Common myeloid progenitor, CD34-positive (primary cell): ENCODE measurements at regions not wholly inside any gene's neighbourhood (a gene's known extent, or its start where the extent isn't known, plus 50 kb on each side); places are given as distances from the start of the nearest gene placed in this dataset.

Source experiments
- CTCF ChIA-PET: fragments of 350-600 bp; sonication (Branson Sonifier 250); formaldehyde crosslinking; loops from one replicate; lab custom pipeline; 2021; ENCODE audit warnings: antibody characterized with exemption; lab: Charles Lee
- POLR2A ChIA-PET: fragments of 350-600 bp; sonication (Branson Sonifier 250); formaldehyde crosslinking; loops from one replicate; lab custom pipeline; 2021; ENCODE audit warnings: antibody characterized with exemption; lab: Charles Lee
- DNase-seq, 3 donors: peaks; one replicate each; pipeline versions ENCODE4 v3.0.0 to v3.0.0-alpha.2; 2013
- H3K27ac ChIP-seq, 2 experiments: 1 replicate in 1 of 2; 2 replicates in 1 of 2; pipeline ENCODE4 v1.7.0; 2013; ENCODE audit warnings: inconsistent platforms in 2 of 2, low read length in 2 of 2, mild to moderate bottlenecking in 2 of 2, low read depth in 1 of 2, moderate library complexity in 1 of 2; ENCODE audit not compliant: severe bottlenecking in 2 of 2, insufficient read depth in 1 of 2, poor library complexity in 1 of 2
- H3K27me3 ChIP-seq, 5 experiments: replicated peaks in 2 of 5; 1 replicate in 3 of 5; 2 replicates in 2 of 5; pipeline versions ENCODE4 v1.6.1 to v1.7.0; 2013; ENCODE audit warnings: low read length in 4 of 5, mild to moderate bottlenecking in 2 of 5, moderate library complexity in 2 of 5, inconsistent platforms in 1 of 5; ENCODE audit not compliant: insufficient read depth in 5 of 5, control insufficient read depth in 4 of 5
- H3K36me3 ChIP-seq, 4 experiments: 1 replicate in 2 of 4; 2 replicates in 2 of 4; pipeline versions ENCODE4 v1.6.1 to v1.7.0; 2013; ENCODE audit warnings: low read length in 3 of 4, control low read depth in 1 of 4, mild to moderate bottlenecking in 1 of 4; ENCODE audit not compliant: control insufficient read depth in 4 of 4, insufficient read depth in 4 of 4
- H3K4me1 ChIP-seq, 4 experiments: 1 replicate in 3 of 4; 2 replicates in 1 of 4; pipeline versions ENCODE4 v1.6.1 to v1.7.1; 2013; ENCODE audit warnings: low read length in 3 of 4, mild to moderate bottlenecking in 3 of 4, control low read depth in 1 of 4, inconsistent platforms in 1 of 4, moderate library complexity in 1 of 4; ENCODE audit not compliant: control insufficient read depth in 4 of 4, insufficient read depth in 4 of 4; ENCODE audit errors: control extremely low read depth in 1 of 4
- H3K4me3 ChIP-seq, 7 experiments: 1 replicate in 4 of 7; 2 replicates in 3 of 7; pipeline versions ENCODE4 v1.5.1 to v1.7.0; 2013; ENCODE audit warnings: mild to moderate bottlenecking in 7 of 7, low read length in 6 of 7, moderate library complexity in 6 of 7, inconsistent platforms in 2 of 7, low read depth in 2 of 7, control low read depth in 1 of 7; ENCODE audit not compliant: insufficient read depth in 4 of 7, control insufficient read depth in 1 of 7; ENCODE audit errors: extremely low read depth in 1 of 7
- H3K9me3 ChIP-seq, 5 experiments: 1 replicate in 4 of 5; 2 replicates in 1 of 5; pipeline versions ENCODE4 v1.6.1 to v1.7.1; 2013; ENCODE audit warnings: low read length in 4 of 5, mild to moderate bottlenecking in 2 of 5, inconsistent platforms in 1 of 5, low read depth in 1 of 5, moderate library complexity in 1 of 5; ENCODE audit not compliant: control insufficient read depth in 4 of 5, insufficient read depth in 2 of 5; ENCODE audit errors: control extremely low read depth in 1 of 5
- WGBS: methylation state at CpG from one replicate; pipeline ENCODE4 v1.1.5; 2013; ENCODE audit not compliant: insufficient coverage; 5-methylcytosine and 5-hydroxymethylcytosine counted together

- ChIA-PET POLR2A (no interaction called here), CTCF (interaction anchor here (1.7 kb wide), 1 partner anchor 9 kb away, joined by 4 read pairs; no protein-coding TSS in a partner anchor)
- no peaks in the 10 kb centered on the region for H3K36me3 ChIP-seq
- H3K27me3 ChIP-seq: peaks cover 0 to 5% (median 0%) of the 10 kb centered on the region in 5 experiments
- no peak for DNase-seq
- no peak overlapping the region for H3K4me3 ChIP-seq
- H3K4me1 ChIP-seq: no peaks in the 10 kb centered on the region
- H3K9me3 ChIP-seq: peaks cover 0 to 3% (median 1%) of the 10 kb centered on the region in 5 experiments
- no peak overlapping the region for H3K27ac ChIP-seq
Measured at GRCh38 chr2:196504788-196505187, 134.7 kb upstream of the CCDC150 start.

- H3K4me1 ChIP-seq: no peaks in the 10 kb centered on the region
- H3K36me3 ChIP-seq: no peaks in the 10 kb centered on the region
- DNase-seq: no peak
- ChIA-PET CTCF (no interaction called here), POLR2A (interaction anchor here (0.6 kb wide), 1 partner anchor 45 kb away, joined by 3 read pairs; no protein-coding TSS in a partner anchor)
- H3K27ac ChIP-seq: no peak overlapping the region
- peaks cover 0 to 6% (median 3%) of the 10 kb centered on the region in 5 experiments for H3K27me3 ChIP-seq
- no peaks in the 10 kb centered on the region for H3K9me3 ChIP-seq
- no peak overlapping the region for H3K4me3 ChIP-seq
- no CpG with 5 or more reads among the region's 1 CpG for WGBS
Measured at GRCh38 chr2:196510246-196510645, 129.3 kb upstream of the CCDC150 start.

- CTCF ChIA-PET: no interaction called here
Measured at GRCh38 chr2:196511258-196512168, 128.0 kb upstream of the CCDC150 start.

GRCh38 chr2:196513796-196514526 is 125.6 kb upstream of the CCDC150 start:
- CTCF ChIA-PET: no interaction called here
- no peaks in the 10 kb centered on the region for H3K9me3 ChIP-seq
- H3K4me3 ChIP-seq: no peak overlapping the region
- POLR2A ChIA-PET: no interaction called here
- no peaks in the 10 kb centered on the region for H3K36me3 ChIP-seq
- no peak overlapping the region for H3K27ac ChIP-seq
- H3K4me1 ChIP-seq: no peaks in the 10 kb centered on the region
- no peak for DNase-seq
- H3K27me3 ChIP-seq: peaks cover 0 to 6% (median 0%) of the 10 kb centered on the region in 5 experiments
- WGBS: 91% methylated on average over 10 of the region's 11 CpGs

More at GRCh38 chr2:196511258-196512168, 128.0 kb upstream of the CCDC150 start:
- peaks cover 0 to 6% (median 3%) of the 10 kb centered on the region in 5 experiments for H3K27me3 ChIP-seq
- no peak overlapping the region for H3K27ac ChIP-seq
- H3K4me3 ChIP-seq: no peak overlapping the region
- H3K36me3 ChIP-seq: no peaks in the 10 kb centered on the region
- H3K4me1 ChIP-seq: no peaks in the 10 kb centered on the region
- whole genome bisulfite sequencing: 100% methylated on average over 1 of the region's 3 CpGs
- DNase-seq: no peak
- no peaks in the 10 kb centered on the region for H3K9me3 ChIP-seq
- POLR2A ChIA-PET: no interaction called here

GRCh38 chr2:196514641-196515040 is 124.9 kb upstream of the CCDC150 start:
- no peaks in the 10 kb centered on the region for H3K36me3 ChIP-seq
- POLR2A ChIA-PET: no interaction called here
- no peaks in the 10 kb centered on the region for H3K9me3 ChIP-seq
- H3K4me1 ChIP-seq: no peaks in the 10 kb centered on the region
- WGBS: 92% methylated on average over 4 of the region's 5 CpGs
- peaks cover 0 to 6% (median 0%) of the 10 kb centered on the region in 5 experiments for H3K27me3 ChIP-seq
- H3K27ac ChIP-seq: no peak overlapping the region
- DNase-seq: no peak
- no peak overlapping the region for H3K4me3 ChIP-seq
- CTCF ChIA-PET: no interaction called here

- Histone ChIP-seq H3K27me3 (peaks cover 0 to 6% (median 0%) of the 10 kb centered on the region in 5 experiments), H3K4me1 (no peaks in the 10 kb centered on the region), H3K9me3 (no peaks in the 10 kb centered on the region), H3K27ac (no peak overlapping the region), H3K4me3 (no peak overlapping the region), H3K36me3 (no peaks in the 10 kb centered on the region)
- no peak for DNase-seq
- ChIA-PET CTCF (no interaction called here), POLR2A (no interaction called here)
- WGBS: 91% methylated on average over 11 of the region's 11 CpGs
Measured at GRCh38 chr2:196515051-196515450, 124.5 kb upstream of the CCDC150 start.

GRCh38 chr2:196515608-196516007 is 123.9 kb upstream of the CCDC150 start:
- no peaks in the 10 kb centered on the region for H3K9me3 ChIP-seq
- ChIA-PET POLR2A (no interaction called here), CTCF (no interaction called here)
- no peak overlapping the region for H3K4me3 ChIP-seq
- no peaks in the 10 kb centered on the region for H3K36me3 ChIP-seq
- no peak for DNase-seq
- H3K4me1 ChIP-seq: no peaks in the 10 kb centered on the region
- H3K27ac ChIP-seq: no peak overlapping the region
- H3K27me3 ChIP-seq: peaks cover 0 to 6% (median 0%) of the 10 kb centered on the region in 5 experiments
- no CpG with 5 or more reads among the region's 2 CpGs for whole genome bisulfite sequencing
